Karpas-422 (cell line): ENCODE measurements at regions not wholly inside any gene's neighbourhood (a gene's known extent, or its start where the extent isn't known, plus 50 kb on each side); places are given as distances from the start of the nearest gene placed in this dataset.

Source experiments
- DNase-seq: peaks from one replicate; pipeline ENCODE4 v3.0.0-alpha.2; 2015
- H2AFZ ChIP-seq: fragments of 200-600 bp; sonication (generic); 2 replicates; pipeline ENCODE4 v1.6.1; 2014; ENCODE audit warnings: antibody characterized with exemption, low read length, mixed read lengths
- H3K27ac ChIP-seq: fragments of 200-600 bp; sonication (generic); 2 replicates; pipeline ENCODE4 v1.5.1; 2014; ENCODE audit warnings: mild to moderate bottlenecking, low read length, moderate library complexity
- H3K27me3 ChIP-seq: fragments of 200-600 bp; sonication (generic); 2 replicates; pipeline ENCODE4 v1.6.1; 2014; ENCODE audit warnings: low read length, mixed read lengths
- H3K36me3 ChIP-seq: fragments of 200-600 bp; sonication (generic); 2 replicates; pipeline ENCODE4 v1.6.1; 2014; ENCODE audit warnings: low read length, mixed read lengths; ENCODE audit not compliant: insufficient read depth
- H3K4me1 ChIP-seq: fragments of 200-600 bp; sonication (generic); 2 replicates; pipeline ENCODE4 v1.6.1; 2014; ENCODE audit warnings: mild to moderate bottlenecking, low read length, mixed read lengths
- H3K4me2 ChIP-seq: fragments of 200-600 bp; sonication (generic); 2 replicates; pipeline ENCODE4 v1.6.1; 2014; ENCODE audit warnings: low read length, low read depth, mild to moderate bottlenecking; ENCODE audit not compliant: poor library complexity, severe bottlenecking
- H3K4me3 ChIP-seq: fragments of 200-600 bp; sonication (generic); 2 replicates; pipeline ENCODE4 v1.5.1; 2014; ENCODE audit warnings: mild to moderate bottlenecking, antibody characterized with exemption, low read length, mixed read lengths
- H3K79me2 ChIP-seq: fragments of 200-600 bp; sonication (generic); 2 replicates; pipeline ENCODE4 v1.6.1; 2014; ENCODE audit warnings: mild to moderate bottlenecking, low read length, mixed read lengths
- H3K9ac ChIP-seq: fragments of 200-600 bp; sonication (generic); 2 replicates; pipeline ENCODE4 v1.6.0; 2014; ENCODE audit warnings: low read length
- H3K9me2 ChIP-seq: fragments of 200-600 bp; sonication (generic), shearing (Covaris generic); replicated peaks from 2 replicates; pipeline ENCODE4 v1.6.0; 2014; ENCODE audit warnings: mild to moderate bottlenecking, low read length, moderate library complexity; ENCODE audit not compliant: insufficient read depth
- H3K9me3 ChIP-seq: fragments of 300-700, 200-600 bp; sonication (generic); 2 replicates; pipeline ENCODE4 v1.6.1; 2014; ENCODE audit warnings: low read length, mixed read lengths
- H4K20me1 ChIP-seq: fragments of 200-600 bp; sonication (generic); 2 replicates; pipeline ENCODE4 v1.6.1; 2014; ENCODE audit warnings: mild to moderate bottlenecking, antibody characterized with exemption, low read length, low read depth; ENCODE audit not compliant: insufficient read depth

- Histone ChIP-seq H3K4me3 (no peak overlapping the region), H3K4me2 (no peak overlapping the region), H4K20me1 (no peaks in the 10 kb centered on the region), H3K9me3 (no peaks in the 10 kb centered on the region), H3K79me2 (no peaks in the 10 kb centered on the region), H3K36me3 (no peaks in the 10 kb centered on the region), H3K27me3 (no peaks in the 10 kb centered on the region), H3K27ac (no peak overlapping the region), H3K9me2 (no peaks in the 10 kb centered on the region), H3K4me1 (no peaks in the 10 kb centered on the region), H2AFZ (no peak overlapping the region), H3K9ac (no peak overlapping the region)
- no peak for DNase-seq
Observed at GRCh38 chr1:78408810-78409209, 82.0 kb upstream of the PTGFR start.

- Histone ChIP-seq H2AFZ (no peak overlapping the region), H4K20me1 (no peaks in the 10 kb centered on the region), H3K4me1 (no peaks in the 10 kb centered on the region), H3K9ac (no peak overlapping the region), H3K27me3 (no peaks in the 10 kb centered on the region), H3K4me2 (no peak overlapping the region), H3K4me3 (no peak overlapping the region), H3K27ac (no peak overlapping the region), H3K79me2 (no peaks in the 10 kb centered on the region), H3K36me3 (no peaks in the 10 kb centered on the region), H3K9me2 (no peaks in the 10 kb centered on the region), H3K9me3 (no peaks in the 10 kb centered on the region)
- DNase-seq, result no peak
Observed at GRCh38 chr1:78410643-78411042, 80.1 kb upstream of the PTGFR start.

GRCh38 chr1:78411707-78412106 lies 79.1 kb upstream of the PTGFR start:
- H3K27ac ChIP-seq, result no peak overlapping the region
- H3K9me3 ChIP-seq, result no peaks in the 10 kb centered on the region
- H3K4me2 ChIP-seq, result no peak overlapping the region
- H3K4me3 ChIP-seq, result no peak overlapping the region
- no peaks in the 10 kb centered on the region for H4K20me1 ChIP-seq
- no peak overlapping the region for H3K9ac ChIP-seq
- H3K9me2 ChIP-seq, result no peaks in the 10 kb centered on the region
- no peaks in the 10 kb centered on the region for H3K79me2 ChIP-seq
- H3K4me1 ChIP-seq, result no peaks in the 10 kb centered on the region
- no peaks in the 10 kb centered on the region for H3K36me3 ChIP-seq
- H2AFZ ChIP-seq, result no peak overlapping the region
- no peaks in the 10 kb centered on the region for H3K27me3 ChIP-seq
- no peak for DNase-seq

- H3K36me3 ChIP-seq, result no peaks in the 10 kb centered on the region
- no peak overlapping the region for H2AFZ ChIP-seq
- no peak overlapping the region for H3K9ac ChIP-seq
- H3K79me2 ChIP-seq, result no peaks in the 10 kb centered on the region
- no peak overlapping the region for H3K27ac ChIP-seq
- H3K9me3 ChIP-seq, result no peaks in the 10 kb centered on the region
- H3K4me3 ChIP-seq, result no peak overlapping the region
- no peaks in the 10 kb centered on the region for H3K27me3 ChIP-seq
- H3K9me2 ChIP-seq, result no peaks in the 10 kb centered on the region
- no peak overlapping the region for H3K4me2 ChIP-seq
- DNase-seq, result no peak
- H3K4me1 ChIP-seq, result no peaks in the 10 kb centered on the region
- H4K20me1 ChIP-seq, result no peaks in the 10 kb centered on the region
Observed at GRCh38 chr1:78415165-78415564, 75.6 kb upstream of the PTGFR start.

- H3K4me1 ChIP-seq, result no peaks in the 10 kb centered on the region
- H3K79me2 ChIP-seq, result no peaks in the 10 kb centered on the region
Observed at GRCh38 chr1:78419309-78419708, 71.5 kb upstream of the PTGFR start.

GRCh38 chr1:78420181-78420580 lies 70.6 kb upstream of the PTGFR start:
- H3K79me2 ChIP-seq, result no peaks in the 10 kb centered on the region
- H2AFZ ChIP-seq, result no peak overlapping the region
- H3K4me3 ChIP-seq, result no peak overlapping the region
- no peak overlapping the region for H3K9ac ChIP-seq
- no peak for DNase-seq
- H3K9me3 ChIP-seq, result no peaks in the 10 kb centered on the region
- no peaks in the 10 kb centered on the region for H3K27me3 ChIP-seq
- no peaks in the 10 kb centered on the region for H4K20me1 ChIP-seq
- H3K27ac ChIP-seq, result no peak overlapping the region
- H3K4me1 ChIP-seq, result no peaks in the 10 kb centered on the region
- no peak overlapping the region for H3K4me2 ChIP-seq
- H3K9me2 ChIP-seq, result no peaks in the 10 kb centered on the region
- H3K36me3 ChIP-seq, result no peaks in the 10 kb centered on the region

More at GRCh38 chr1:78419309-78419708, 71.5 kb upstream of the PTGFR start:
- Histone ChIP-seq H3K27me3 (no peaks in the 10 kb centered on the region), H3K4me2 (no peak overlapping the region), H3K9ac (no peak overlapping the region), H3K36me3 (no peaks in the 10 kb centered on the region), H3K9me3 (no peaks in the 10 kb centered on the region), H2AFZ (no peak overlapping the region), H4K20me1 (no peaks in the 10 kb centered on the region), H3K4me3 (no peak overlapping the region), H3K27ac (no peak overlapping the region), H3K9me2 (no peaks in the 10 kb centered on the region)
- DNase-seq, result peak; percentile 19

- Histone ChIP-seq H3K9ac (no peak overlapping the region), H3K4me1 (no peaks in the 10 kb centered on the region), H4K20me1 (no peaks in the 10 kb centered on the region), H3K4me3 (no peak overlapping the region), H2AFZ (no peak overlapping the region), H3K9me2 (no peaks in the 10 kb centered on the region), H3K9me3 (no peaks in the 10 kb centered on the region), H3K79me2 (no peaks in the 10 kb centered on the region), H3K27me3 (no peaks in the 10 kb centered on the region), H3K27ac (no peak overlapping the region), H3K4me2 (no peak overlapping the region), H3K36me3 (no peaks in the 10 kb centered on the region)
- DNase-seq, result no peak
Observed at GRCh38 chr1:78420688-78421087, 70.1 kb upstream of the PTGFR start.

- Histone ChIP-seq H3K4me3 (no peak overlapping the region), H3K36me3 (no peaks in the 10 kb centered on the region), H3K27me3 (no peaks in the 10 kb centered on the region), H2AFZ (no peak overlapping the region), H4K20me1 (no peaks in the 10 kb centered on the region), H3K4me2 (no peak overlapping the region), H3K9me3 (no peaks in the 10 kb centered on the region), H3K9me2 (no peaks in the 10 kb centered on the region), H3K79me2 (no peaks in the 10 kb centered on the region), H3K4me1 (no peaks in the 10 kb centered on the region), H3K27ac (no peak overlapping the region), H3K9ac (no peak overlapping the region)
- no peak for DNase-seq
Observed at GRCh38 chr1:78424720-78425119, 66.1 kb upstream of the PTGFR start.

GRCh38 chr1:78426408-78426807 lies 64.4 kb upstream of the PTGFR start:
- no peak overlapping the region for H3K27ac ChIP-seq
- no peak overlapping the region for H3K4me3 ChIP-seq
- H3K9me3 ChIP-seq, result no peaks in the 10 kb centered on the region
- no peaks in the 10 kb centered on the region for H3K4me1 ChIP-seq
- no peaks in the 10 kb centered on the region for H3K27me3 ChIP-seq
- no peaks in the 10 kb centered on the region for H3K79me2 ChIP-seq
- H3K36me3 ChIP-seq, result no peaks in the 10 kb centered on the region
- H2AFZ ChIP-seq, result no peak overlapping the region
- H3K9me2 ChIP-seq, result no peaks in the 10 kb centered on the region
- no peaks in the 10 kb centered on the region for H4K20me1 ChIP-seq
- H3K9ac ChIP-seq, result no peak overlapping the region
- no peak for DNase-seq
- H3K4me2 ChIP-seq, result no peak overlapping the region
